HG03342 (cell line): ENCODE measurements at regions not wholly inside any gene's neighbourhood (a gene's known extent, or its start where the extent isn't known, plus 50 kb on each side); places are given as distances from the start of the nearest gene placed in this dataset.
"Not testable (repeated sequence)": the region's sequence is repeated elsewhere in the genome, so short reads cannot be mapped to it uniquely, and the experiment has no call there.

ENCODE experiments used
- ATAC-seq: cut with Tn5 transposase; IDR thresholded peaks from one replicate; pipeline ENCODE4 v1.9.1; 2021; ENCODE audit warnings: mild to moderate bottlenecking, moderate library complexity; ENCODE audit not compliant: unreplicated experiment

- no peak for ATAC-seq
These were observed 53.8 kb downstream of the COX7C start for GRCh38 chr5:86671536-86671935.

GRCh38 chr5:86674069-86674468 is 56.3 kb downstream of the COX7C start:
- ATAC-seq: no peak

- ATAC-seq: no peak
These were observed 57.6 kb downstream of the COX7C start for GRCh38 chr5:86675311-86675710.

GRCh38 chr5:86679529-86679928 is 61.8 kb downstream of the COX7C start:
- peak; percentile 82 for ATAC-seq

- no peak for ATAC-seq
These were observed 62.2 kb downstream of the COX7C start for GRCh38 chr5:86679949-86680348.

GRCh38 chr5:86684222-86684621 is 66.5 kb downstream of the COX7C start:
- ATAC-seq: no peak

- ATAC-seq: no peak
These were observed 68.3 kb downstream of the COX7C start for GRCh38 chr5:86686046-86686445.

GRCh38 chr5:86688406-86688805 is 70.7 kb downstream of the COX7C start:
- no peak for ATAC-seq

GRCh38 chr5:86689103-86689729 is 71.5 kb downstream of the COX7C start:
- no peak for ATAC-seq

GRCh38 chr5:86709157-86709881 is 91.6 kb downstream of the COX7C start:
- no peak for ATAC-seq

GRCh38 chr5:86716121-86716520 is 98.4 kb downstream of the COX7C start:
- ATAC-seq: no peak

GRCh38 chr5:86731319-86732117 is 113.8 kb downstream of the COX7C start:
- ATAC-seq: not testable (repeated sequence)

- no peak for ATAC-seq
These were observed 117.6 kb downstream of the COX7C start for GRCh38 chr5:86735370-86735769.

- ATAC-seq: no peak
These were observed 119.8 kb downstream of the COX7C start for GRCh38 chr5:86737579-86737978.

- peak; percentile 45 for ATAC-seq
These were observed 130.9 kb downstream of the COX7C start for GRCh38 chr5:86748538-86749105.

GRCh38 chr5:86749841-86750240 is 132.1 kb downstream of the COX7C start:
- ATAC-seq: no peak

GRCh38 chr5:86756839-86757238 is 139.1 kb downstream of the COX7C start:
- no peak for ATAC-seq

- ATAC-seq: no peak
These were observed 140.1 kb downstream of the COX7C start for GRCh38 chr5:86757824-86758223.

- no peak for ATAC-seq
These were observed 142.9 kb downstream of the COX7C start for GRCh38 chr5:86760661-86761060.

- no peak for ATAC-seq
These were observed 146.2 kb downstream of the COX7C start for GRCh38 chr5:86763929-86764328.

GRCh38 chr5:86765778-86766502 is 148.2 kb downstream of the COX7C start:
- no peak for ATAC-seq
